Superior temporal gyrus (tissue), 1 donor: ENCODE measurements at regions not wholly inside any gene's neighbourhood (a gene's known extent, or its start where the extent isn't known, plus 50 kb on each side); places are given as distances from the start of the nearest gene placed in this dataset.

ENCODE experiments used
- DNase-seq: peaks from one replicate; pipeline ENCODE4 v3.0.0-alpha.2; 2016; ENCODE audit errors: extremely low spot score

DNA sequence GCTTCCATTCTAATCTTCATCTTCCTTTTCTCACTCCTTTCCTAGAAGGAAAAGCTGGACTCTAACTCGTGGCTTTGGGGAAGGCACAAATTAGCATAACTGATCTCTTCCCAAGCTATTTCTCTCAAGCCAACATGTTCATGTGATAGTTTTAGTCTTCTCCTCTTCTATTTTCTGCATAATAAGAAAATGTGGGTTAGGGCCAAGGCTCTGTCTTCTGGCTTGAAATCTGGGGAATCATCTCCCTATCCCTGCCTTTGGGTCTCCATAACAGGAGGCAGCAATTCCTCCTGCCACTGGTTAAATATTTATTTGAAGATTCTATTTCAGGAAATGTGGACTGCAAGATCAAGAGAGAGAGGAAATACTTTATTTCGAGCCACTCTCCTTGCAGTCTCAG, 1669.6 kb downstream of the MAT2B start:
- DNase-seq, result no peak

DNA sequence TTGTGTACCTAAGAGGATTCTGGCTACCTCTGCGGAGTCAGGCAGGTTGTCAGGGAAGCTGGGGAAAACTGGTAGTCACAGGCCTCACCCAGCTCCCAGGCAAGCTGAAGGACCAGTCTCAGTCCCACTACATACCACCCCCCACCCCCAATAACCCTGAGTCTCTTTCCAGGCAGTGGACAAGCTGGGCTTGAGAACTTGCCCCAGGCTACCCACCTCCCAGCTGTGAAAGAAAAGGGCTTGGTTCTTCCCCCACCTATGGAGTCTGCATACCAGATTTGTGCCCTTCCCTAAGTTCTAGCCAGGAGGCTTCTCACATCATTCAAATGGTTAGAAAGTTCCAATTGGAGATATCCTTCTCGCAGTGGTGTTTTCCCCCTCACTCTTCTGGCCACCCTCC, 1678.8 kb downstream of the MAT2B start:
- no peak for DNase-seq

DNA sequence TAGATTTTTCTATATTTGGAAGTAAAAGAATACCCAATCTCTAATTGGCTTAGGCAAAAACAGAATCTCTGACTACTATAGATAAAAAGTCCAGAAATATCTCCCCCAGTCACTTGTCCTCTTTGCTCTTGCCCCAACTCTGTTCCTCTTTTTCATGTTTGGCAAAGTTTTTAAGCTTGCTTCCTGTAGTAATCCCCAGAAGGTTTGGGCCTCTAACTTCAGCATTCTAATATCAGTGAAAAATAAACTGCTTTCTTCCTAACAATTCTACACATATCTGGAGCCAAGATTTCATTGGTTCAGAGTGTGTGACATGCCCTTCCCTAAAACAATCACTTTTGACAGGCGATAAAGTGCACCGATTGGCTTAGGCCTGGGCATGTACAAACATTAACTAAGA, 1680.3 kb downstream of the MAT2B start:
- no peak for DNase-seq

DNA sequence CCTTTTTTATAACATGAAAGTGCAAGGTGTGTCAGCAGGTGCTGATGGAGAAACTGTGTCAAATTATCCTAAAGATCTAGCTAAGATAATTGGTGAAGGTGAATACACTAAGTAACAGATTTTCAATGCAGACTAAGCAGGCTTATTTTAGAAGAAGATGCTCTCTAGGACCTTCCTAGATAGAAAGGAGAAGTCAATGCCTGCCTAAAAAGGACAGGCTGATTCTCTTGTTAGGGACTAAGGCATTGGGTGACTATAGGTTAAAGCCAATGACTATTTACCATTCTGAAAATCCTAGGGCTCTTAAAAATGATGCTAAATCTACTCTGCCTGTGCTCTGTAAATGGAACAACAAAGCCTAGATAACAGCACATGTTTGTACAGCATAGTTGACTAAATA, 1682.4 kb downstream of the MAT2B start:
- no peak for DNase-seq

DNA sequence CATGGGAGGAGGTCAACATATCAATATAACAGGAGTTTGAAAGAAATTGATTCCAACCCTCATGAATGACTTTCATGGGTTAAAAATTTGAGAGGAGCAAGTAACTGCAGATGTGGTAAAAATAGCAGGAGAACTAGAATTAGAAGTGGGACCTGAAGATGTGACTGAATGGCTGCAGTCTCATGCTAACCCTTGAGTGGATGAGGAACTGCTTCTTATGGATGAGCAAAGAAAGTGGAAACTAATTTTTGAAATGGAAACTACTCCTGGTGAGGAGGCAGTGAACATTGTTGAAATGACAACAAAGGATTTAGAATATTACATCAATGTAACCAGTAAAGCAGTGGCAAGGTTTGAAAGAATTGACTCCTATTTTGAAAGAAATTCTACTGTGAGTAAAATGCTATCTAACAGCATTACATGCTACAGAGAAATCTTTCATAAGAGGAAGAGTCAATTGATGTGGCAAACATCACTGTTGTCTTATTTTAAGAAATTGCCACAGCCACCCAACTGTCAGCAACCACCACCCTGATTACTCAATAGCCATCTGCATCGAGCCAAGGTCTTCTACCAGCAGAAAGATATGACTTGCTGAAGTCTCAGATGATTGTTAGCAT, 1683.2 kb downstream of the MAT2B start:
- no peak for DNase-seq

DNA sequence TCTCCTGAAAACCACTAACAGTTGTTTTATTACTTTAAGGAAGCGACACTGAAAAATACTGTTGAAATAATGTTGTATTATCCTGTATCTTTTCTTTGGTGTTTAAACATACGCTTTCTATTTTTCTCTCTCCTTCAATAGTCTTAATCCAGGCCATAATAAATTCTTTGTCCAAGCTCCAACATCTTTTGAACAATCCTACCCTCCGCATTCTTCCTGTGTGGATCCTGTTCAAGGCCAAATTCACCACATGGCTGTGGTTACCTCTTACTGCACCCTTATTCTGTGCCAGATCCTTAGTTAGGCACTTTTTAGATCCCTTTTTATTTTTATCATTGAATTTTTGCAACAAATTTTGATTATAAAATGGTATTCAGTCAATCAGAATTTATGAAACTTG, 1691.5 kb downstream of the MAT2B start:
- no peak for DNase-seq

DNA sequence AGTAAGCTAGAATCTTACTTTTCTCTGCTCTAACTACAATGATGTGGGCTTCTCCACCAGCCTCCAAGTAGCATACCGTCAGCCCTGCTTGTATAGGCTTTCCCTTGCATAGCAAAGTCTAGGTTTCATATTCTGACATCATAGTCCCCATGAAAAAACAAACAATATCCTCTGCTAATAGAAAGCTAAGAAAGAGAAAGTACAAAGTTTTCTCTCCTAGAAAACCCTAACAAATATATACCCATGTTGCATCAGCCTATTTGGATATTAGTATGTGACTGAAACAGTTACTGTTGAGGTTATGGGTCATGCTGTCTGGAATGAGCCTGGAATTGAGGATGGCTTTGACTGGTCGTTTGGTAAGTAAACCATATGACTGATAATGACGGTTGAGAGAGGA, 1696.0 kb downstream of the MAT2B start:
- no peak for DNase-seq

DNA sequence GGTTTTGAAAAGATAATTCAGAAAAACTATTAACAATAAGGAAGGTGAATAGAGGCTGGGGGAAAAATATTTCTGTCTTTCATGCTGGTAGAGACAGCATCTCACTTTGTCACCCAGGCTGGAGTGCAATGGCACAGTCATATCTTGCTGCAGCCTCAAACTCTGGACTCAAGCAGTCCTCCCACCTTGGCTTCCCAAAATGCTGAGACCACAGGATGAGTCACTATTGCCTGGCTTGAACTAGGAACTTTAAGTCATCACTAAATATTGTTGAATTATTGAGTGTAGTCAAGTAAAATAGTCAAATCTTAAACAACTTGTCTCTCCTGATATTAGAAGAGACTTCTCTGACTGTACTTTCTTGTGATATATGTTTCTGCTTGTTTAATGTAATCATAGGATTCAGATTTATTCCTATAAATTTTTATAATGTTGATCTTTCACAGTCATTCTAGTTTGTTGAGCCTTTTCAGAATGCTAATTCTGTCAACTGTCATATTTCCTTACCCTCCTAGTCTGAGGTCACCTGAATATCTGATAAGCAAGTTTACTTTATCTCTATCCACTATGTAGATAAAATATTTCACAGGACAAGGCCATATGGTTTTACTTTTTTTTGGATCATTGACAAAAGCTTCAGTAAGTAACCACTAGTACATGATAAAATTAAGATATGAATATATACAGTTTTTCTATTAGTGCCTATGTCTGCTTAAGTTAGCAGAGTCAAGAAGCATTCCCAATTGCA, 1696.5 kb downstream of the MAT2B start:
- DNase-seq, result no peak

DNA sequence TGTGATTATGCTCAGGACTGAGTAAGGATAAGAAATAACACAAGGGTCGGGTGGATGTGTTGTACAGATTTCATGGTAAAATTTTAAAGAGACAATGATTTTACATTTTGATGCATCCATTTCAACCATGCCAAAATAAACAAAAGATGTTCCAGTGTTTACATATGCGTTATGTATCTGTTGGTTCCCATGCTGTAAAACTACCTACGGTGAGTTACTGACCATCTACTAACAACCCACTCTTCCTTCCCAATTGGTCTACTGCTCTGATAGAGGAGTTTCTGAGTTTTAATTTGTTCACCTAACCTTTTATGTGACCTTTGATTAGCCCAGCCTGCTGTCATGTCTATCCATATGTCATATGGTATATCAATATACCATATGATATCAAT, 1697.1 kb downstream of the MAT2B start:
- DNase-seq, result no peak

DNA sequence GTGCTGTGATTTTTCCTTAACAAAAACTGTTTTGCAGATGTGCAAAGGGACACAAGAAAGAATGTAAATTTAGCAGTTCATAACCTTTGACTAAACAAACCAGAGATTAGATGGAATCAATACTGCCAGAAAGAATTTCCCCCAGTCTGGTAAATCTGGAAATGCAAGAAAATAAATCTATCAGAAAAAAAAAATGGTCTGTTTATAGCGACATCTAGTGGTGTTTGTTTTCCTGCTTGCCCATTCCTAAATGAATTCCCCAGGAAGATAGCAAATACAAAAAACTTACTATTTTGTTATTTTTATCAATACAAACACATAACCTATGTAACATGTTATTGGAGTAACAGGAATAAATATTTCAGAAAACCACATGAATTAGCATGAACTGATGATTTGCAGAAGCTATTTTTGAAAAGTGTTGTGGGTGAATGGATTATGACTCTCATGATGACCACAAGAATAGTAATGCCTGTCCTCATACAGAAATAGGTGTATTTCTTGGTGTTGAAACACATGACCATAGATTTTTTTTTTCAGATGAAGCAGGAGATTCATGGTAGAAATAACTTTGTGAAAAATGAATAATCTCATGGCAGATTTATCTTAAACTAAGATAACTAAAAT, 1703.8 kb downstream of the MAT2B start:
- DNase-seq, result peak; percentile 87

DNA sequence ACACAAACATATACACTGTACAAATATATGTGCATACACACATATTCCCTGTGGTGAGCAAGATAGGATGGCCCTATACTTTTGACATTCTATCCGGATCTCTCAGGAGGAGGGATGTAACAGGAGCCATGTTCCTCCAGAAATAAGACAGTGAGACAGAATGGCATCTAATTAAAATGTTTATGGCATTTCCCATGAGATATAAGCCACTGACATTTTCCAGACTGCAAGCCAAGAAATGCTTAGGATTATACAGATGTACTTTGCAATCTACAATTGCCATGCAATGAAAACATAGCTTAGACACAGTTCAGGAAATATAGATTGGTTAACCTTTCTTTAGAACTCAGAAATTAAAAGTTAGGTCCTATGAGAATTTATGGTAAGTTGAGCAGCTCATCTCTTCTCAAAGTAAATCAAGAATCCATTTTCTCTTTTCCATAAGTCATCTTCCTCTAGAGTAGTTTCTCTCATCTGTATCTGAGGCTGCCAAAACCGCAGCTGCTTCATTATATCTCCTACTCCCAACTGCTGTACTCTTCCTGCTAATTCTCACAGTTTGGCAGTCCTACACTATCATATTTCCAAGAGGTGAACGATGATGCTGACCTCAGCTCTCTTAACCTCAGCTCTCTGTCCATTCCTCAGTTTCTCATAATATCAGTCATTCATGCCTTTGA, 1719.1 kb downstream of the MAT2B start:
- no peak for DNase-seq

DNA sequence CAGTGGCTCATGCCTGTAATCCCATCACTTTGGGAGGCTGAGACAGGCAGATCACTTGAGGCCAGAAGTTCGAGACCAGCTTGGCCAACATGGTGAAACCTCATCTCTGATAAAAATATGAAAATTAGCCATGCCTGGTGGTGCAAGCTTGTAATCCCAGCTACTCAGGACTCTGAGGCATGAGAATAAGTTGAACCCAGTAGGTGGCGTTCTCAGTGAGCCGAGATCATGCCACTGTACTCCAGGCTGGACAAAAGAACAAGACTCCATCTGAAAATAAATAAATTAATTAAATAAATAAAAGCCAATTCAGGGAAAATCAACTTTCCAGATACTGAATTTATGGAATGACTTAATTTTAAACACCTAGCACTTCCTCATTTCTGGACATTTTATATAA, 1722.1 kb downstream of the MAT2B start:
- no peak for DNase-seq

DNA sequence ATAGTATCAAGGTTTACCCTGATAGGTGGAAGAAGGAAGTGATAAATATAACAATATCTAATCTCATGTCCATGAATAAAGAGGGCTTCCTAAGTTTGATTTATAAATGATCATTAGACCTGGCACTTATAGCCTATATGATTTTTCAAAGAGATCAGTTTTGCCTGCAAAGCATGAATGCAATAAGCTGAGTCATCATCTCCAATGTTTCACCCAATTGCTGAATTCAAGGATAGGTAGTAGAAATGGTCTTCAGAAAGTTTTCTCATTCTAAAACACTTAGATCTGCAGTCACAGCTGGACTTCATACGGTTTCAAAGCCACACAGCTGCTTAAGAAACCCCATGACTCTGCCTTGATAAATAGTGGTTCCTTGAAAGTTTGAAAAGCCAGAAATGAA, 1722.8 kb downstream of the MAT2B start:
- DNase-seq, result no peak

DNA sequence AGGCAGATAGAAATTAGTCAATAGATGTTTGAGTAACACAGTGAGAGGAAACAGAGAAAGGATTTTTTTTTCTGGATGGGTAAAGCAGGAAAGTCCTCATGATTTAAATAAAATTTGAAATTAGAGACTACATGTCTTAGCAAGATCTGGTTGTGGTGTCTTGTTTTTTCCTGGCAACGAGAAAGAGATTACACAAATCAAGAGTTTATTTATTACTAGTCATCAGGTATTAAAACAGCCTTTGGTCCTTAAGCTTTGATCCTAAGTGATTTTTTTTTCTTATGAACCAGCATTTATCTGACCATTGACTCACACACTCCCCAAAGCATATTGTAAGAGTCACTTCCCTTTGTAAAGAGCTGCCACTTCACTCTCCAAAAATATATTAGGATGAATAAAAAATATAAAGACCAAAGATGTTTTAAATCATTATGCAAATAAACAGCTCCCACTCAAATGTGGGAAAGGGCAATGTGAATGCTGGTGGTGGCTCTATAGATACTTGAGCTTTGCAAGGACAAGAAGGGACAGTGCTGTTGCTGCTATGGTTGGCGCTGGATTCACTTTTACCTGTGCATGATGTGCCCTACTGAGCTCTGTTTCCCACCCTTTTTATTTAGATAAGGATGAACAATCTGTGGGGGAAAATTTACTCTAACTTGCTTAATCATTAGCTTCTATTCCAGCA, 1726.5 kb downstream of the MAT2B start:
- DNase-seq, result no peak

DNA sequence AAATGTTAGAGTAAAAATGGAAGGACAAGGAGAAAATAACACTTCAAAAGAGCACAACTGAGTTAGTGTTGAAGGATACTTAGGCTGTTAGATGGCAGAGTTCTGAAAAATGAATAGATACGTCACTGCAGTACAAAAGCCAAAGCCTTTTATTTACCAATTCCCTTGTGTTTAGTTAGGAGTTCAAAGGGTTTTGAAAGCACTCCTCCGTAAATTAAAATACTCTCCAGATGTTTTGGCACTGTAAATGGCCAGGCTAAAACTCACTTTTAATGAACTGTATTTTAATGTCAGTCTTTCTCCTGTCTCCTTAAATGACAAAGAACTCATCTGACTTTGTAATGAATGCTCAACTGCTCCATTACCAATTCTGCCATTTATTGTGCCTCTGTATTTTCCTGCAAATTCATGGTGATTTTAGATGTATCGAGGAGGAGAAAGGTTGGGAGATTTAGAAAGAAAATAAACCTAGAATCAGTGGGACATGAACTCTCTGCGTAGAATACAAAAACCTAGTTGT, 1727.2 kb downstream of the MAT2B start:
- no peak for DNase-seq

DNA sequence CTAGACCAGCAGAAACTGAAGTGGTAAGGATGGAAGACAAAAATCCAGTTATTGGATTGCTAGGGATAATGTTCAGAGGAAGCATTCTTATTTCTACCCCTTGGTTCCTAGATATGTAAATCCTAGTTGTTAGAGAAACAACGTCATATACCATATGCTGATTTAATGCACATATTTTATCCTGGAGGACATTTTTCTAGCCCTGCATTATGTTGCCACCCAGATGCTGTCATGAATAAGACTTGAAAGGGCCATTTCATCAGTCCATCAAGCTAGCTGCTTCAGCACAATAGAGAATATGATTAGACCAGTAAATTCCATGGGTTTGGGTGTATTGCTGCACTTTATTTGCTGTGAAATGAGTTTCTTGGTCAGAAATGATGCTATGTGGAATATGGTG, 1736.4 kb downstream of the MAT2B start:
- DNase-seq, result no peak

DNA sequence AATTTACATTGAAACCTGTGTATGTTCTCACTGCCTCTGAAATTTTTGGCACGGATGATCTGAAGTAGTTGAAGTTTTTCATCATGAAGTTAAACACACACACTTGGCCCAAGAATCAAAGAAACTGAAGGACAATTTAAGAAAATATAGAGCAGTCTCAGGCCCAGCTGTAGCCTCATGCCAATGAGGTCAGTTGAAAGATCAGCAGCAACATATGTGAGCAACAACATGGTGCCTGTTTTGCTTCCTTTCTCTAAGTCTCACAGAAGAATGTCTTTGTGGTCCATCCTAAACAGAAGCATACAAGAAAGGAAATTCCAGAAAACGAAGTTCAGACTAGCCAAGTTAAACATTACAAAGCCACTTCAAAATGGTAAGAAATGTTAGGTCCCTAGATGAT, 1737.2 kb downstream of the MAT2B start:
- no peak for DNase-seq

DNA sequence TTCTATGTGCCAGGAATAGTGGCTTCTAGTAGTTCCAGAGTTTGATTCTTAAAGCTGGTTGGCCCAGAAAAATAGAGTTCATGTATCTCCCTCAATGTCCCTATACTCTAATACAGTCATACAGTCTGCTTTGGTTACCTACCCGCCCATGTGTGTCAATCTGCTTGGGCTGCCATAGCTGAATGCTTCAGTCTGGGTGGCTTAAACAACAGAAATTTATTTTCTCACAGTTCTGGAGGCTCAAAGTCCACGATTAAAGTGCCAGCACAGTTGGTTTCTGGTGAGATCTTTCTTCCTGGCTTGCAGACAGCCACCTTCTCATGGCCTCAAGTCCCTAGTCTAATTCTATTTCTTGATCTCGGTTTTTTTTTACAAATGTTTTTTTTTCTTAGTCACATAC, 1739.0 kb downstream of the MAT2B start:
- no peak for DNase-seq

DNA sequence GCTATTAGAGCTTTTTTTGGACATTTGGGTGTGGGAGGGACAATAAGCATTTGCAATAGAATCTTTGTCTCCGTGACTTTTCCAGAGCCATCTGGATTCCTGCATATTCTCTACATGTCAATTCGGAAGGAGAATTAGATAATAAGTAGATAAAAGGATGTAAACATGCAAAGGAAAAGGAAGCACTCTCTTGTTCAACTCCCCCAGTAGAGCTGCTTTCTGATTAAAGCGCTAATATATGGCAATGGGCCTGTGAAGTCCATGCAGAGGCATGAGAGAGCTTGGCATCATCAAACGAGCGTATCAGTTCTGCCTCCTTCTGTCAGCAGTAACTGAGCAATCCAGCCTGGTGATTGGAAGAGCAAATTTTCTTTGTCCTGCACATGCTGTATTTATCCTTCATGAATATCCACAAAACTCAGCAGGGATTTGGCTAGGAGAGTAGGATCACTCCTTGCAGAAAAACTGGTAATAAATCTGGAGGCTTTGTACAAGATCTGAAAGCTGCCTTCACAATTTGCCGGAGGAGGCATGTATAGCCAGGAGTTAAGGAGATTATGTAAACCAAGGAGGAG, 1752.9 kb downstream of the MAT2B start:
- peak; percentile 38 for DNase-seq

DNA sequence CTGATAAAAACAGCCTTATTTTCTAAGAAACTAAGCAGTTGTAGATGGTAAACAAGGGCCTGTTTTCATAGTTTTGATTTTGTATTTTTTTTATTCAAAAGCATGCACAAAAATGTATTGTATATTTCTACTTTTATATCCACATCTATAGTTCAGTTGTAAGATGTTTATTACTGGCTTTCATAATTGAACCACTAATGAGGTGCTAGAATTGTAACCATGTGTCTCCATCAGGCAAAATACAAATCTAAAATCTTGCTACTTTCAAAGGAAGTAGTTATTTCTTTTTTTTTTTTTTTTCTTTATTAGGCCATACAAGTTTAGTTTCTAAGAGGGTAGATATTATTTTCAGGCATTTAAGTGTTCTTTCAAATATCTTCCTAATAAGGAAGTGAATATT, 1755.0 kb downstream of the MAT2B start:
- DNase-seq, result no peak

DNA sequence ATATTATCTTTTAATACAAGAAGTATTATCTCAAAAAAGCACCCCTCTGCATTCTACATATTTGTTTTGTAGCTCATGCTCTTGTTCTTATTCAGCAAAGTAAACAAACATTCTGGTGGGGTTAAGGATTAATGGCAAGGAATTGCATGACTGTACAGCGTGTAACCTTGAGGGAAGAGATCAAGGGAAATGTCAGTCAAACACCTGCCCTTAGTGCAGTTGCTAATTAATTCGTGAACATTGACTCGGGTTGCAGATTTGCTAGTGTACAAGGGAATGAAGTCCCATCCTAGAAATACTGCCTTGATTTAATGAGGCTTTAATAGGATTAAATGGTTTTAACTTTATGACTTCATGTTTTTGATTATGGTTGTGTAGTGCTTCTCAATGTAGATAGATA, 1758.1 kb downstream of the MAT2B start:
- DNase-seq, result no peak

DNA sequence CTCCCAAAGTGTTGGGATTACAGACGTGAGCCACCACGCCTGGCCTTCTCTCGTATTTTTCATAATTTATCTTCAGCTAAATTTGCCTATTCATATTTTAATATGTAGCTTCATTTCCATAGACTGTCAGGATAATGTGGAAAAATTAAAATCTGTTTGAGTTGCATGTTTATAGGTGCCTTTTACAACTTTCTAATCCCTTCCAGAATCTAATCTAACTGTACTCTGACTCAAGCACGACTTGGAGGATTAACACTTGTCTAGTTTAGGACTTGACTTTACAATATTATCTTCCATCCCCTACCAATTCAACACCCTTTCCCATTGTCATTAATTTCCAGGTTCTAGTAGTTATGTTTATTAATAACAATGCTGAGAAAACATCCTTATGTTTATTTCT, 1761.5 kb downstream of the MAT2B start:
- no peak for DNase-seq
